Limb (tissue), 2 donors: ENCODE measurements at regions not wholly inside any gene's neighbourhood (a gene's known extent, or its start where the extent isn't known, plus 50 kb on each side); places are given as distances from the start of the nearest gene placed in this dataset.

ENCODE experiments used
- DNase-seq, 2 donors: peaks; one replicate each; pipeline ENCODE4 v3.0.0-alpha.2; 2016; ENCODE audit errors: extremely low spot score in 2 of 2

DNA sequence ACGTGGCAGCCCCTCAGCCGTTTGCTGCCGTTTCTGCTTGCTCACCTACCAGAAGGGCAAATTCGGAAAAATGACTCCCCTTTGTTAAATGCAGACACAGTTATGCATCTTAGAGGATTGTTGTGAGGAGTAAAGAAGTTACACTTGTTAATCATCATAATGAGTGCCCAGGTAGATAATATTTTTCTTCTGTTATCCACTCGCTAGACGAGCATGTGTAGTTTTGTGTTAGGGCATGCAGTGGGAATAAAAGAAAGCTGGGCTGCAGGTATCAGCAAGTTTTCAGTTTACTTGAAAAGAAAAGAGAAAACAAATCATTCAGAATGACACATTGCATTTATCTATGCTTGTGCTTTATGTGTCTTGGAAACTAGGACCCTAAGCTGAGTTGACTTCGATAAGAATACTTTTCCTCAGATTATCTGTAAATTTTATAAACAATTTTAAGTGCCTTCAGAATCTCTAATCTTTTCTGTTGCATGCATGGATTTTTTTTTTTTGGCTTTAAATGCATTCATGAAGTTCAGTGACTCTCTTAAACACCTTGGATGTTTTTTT, 365.3 kb downstream of the QKI start:
- no peak for DNase-seq

DNA sequence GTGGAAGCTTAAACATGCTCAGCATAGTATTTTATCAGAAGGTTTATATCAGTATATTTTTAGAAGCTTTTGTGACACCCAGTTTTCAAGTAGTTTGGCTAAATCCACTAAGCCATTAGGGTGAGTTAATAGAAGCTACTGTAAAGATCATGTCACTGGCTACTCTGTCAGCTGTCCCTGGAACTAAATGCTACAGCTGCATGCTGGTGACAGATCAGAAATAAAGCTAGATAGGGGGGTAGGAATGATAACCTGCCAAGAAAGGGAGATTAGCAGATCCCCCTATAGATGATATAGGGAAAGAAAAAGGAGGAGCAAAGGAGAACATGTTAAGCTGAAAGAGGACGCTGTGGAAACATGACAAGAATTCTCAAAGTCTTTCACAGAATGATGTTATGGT, 363.2 kb downstream of the QKI start:
- DNase-seq, result no peak

DNA sequence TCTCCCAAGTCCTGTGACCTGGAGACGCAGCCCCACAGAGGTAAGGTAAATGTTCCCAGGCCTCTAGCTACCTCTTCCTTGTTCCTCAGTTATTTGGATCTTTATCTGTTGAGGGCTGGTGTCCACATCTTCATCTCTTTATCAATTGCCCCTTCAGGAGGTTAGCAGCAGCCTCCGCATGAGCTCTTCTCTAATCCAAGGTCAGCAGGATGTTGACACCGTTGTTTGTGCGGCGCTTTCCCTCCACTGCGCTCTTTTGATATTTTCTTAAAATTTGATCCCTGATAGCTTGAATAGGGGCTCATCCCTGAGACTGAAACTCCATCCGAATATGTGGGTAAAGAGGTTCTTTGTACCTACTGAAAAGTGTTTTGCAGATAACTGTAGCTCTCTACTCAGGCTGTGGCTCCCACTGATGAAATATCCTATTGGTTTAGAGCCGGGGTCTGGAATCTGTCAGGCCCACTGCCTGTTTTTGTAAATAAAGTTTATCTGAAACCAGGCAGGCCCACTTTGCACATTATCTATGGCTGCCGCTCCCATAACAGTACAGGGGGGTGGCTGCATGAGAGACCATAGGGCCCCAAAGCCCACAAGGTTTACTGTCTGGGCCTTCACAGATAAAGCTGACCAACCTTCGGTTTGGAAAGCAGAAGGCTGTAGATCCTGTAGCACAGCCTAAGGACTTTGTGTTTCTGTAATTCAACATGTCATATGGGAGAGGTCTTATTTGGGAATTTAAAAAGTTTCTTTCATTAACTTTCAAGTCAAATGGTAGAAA, 362.6 kb downstream of the QKI start:
- no peak for DNase-seq

DNA sequence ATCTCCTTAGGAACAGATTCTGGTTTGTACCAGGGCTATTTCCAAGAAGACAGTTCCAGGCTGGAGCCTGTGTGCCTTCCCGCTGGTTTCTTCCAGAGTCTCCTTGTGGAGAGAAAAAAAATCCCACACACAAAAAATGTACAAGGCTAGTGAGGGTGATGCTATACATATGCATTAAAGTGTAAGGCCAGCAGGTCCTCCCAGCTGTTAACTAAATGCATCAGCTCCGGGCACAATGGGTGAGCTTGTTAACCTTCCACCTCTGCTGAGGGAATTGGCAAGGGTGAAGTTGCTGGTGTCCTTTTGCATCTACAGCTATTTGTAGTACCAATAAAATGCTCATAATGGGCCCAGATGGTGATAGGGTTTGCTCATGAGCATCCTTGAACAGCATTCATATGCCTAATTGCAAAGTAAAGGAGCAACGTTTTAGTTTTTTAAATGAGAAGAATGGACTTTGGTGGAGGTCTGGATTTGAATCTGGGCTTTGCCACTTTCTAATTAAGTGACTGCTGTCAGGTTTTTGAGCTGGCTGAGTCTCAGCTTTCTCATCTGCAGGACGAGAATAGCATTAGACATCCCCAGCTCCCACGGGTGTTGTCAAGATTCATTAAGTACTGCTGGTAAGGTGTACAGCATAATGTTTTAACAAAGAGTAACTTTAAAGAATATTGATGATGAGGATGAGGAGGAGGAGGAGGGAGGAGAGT, 361.8 kb downstream of the QKI start:
- no peak for DNase-seq

DNA sequence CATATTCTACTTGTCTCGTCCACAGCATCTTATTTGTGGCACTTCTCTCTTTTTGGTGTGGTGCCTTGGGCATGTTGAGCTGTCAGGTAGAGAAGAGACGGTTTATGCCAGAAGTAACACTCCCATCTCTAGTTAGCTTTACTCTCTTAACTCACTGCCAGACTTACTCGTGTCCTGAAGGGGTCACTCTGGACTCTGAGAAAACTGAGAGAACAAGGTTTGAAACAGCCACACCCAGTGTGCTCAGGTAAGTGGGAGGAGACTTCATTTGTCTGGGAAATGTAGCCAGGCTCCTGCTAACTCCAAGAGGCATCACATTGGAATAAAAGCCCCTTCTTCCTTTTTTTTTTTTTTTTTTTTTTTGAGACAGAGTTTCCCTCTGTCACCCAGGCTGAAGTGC, 360.8 kb downstream of the QKI start:
- no peak for DNase-seq

DNA sequence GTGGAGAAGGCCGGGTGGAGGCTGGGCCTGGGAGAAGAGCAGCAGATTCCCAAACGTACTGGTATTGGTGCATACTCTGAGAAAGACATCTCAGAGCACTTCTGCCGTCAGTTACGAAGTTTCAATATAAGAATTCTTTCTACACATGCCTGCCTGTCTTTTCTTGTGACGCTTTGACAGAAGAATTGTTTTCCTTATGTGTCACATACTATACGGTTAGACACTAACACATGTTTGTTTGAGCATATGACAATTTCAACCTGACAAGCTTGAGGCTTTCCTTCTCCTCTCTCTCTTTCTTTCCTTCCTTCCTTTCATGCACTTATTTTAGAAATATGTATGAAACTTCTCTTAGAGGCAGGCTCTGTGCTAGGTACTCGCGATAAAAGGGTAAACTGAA, 360.0 kb downstream of the QKI start:
- no peak for DNase-seq

DNA sequence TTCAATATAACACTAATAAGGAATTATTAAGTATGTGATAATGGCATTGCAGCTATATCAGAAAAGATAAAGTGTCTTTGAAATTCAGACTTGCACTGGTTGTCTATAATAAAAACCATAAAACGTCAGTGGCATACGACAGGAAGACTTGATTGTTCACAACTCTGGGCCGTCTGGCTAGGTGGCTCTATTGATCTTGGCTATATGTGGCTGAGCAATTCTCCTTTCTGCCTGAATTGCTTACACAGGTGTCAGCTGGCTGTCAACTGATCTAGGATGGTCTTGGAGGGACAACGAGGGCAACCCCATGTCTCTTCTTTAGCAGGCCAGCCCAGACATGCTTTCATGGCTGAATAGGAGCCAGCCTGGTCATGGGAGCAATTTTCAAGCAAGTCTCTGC, 359.1 kb downstream of the QKI start:
- DNase-seq, result no peak

DNA sequence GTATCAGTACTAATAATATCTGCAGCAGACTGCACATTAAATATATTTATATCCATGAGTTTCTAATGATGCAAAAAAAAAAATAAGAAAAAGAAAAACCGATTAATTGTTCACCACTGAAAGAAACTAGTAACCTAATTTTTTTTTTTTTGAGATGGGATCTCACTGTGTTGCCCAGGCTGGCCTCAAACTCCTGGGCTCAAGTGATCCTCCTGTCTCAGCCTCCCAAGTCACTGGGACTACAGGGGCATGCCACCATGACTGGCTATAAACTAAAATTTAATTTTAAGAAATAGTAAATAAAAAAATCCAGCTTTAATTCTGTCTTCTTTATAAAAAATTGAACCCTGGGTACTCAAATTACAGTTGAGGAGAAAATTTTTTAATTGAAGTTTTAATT, 358.2 kb downstream of the QKI start:
- no peak for DNase-seq

DNA sequence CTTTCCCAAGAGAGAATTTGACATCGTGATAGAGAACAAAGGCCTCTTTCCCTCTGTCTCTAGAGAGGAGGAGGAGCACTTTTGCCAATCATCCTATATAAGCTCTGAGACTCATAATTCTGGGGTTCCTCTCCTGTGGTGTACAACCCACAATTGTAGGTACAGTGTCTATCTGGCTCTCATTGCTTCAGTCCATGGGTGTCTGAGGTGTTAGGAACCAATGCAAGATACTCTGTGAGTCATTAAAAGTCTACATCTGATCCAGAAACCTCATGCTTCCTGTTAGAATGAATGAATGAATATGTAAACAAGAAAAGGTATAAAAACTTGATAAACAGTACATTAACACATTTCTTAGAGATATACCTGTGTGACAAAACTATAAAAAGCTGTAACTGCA, 356.7 kb downstream of the QKI start:
- DNase-seq, result no peak

DNA sequence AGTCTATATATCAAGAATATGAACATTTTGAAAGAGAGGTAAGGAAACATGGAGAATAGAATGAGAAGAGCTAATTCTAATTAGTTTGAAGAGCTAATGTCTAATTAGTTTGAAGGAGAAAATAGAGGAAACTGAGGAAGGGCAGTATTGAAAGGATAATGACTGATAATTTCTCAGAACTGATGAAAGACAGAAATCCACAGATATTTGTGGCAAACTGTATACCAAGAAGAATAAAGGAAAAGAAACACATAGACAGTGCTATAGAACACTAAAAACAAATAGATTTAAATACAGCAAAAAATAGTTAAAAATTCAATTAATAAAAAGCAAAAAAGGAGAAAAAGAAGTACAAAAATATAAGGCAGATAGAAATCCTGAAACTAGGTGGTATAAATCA, 354.4 kb downstream of the QKI start:
- no peak for DNase-seq

DNA sequence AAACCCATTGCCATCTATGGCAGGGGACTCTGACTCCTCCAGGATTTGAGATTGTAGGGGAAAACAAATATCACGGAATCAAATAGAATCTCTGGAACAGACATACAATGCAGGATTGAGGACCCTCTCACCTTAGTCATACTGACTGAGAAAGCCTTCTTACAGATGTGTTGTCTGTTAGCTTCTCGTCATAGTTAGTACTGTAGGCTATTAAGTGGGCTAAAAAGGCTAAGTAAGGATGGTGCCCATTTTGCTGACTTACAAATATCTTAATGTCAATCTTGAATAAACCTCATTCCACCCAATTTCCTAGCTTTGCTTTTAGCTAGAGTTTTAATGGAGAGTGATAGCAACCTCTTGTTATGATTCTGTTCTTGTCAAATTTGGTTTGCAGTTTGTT, 352.4 kb downstream of the QKI start:
- no peak for DNase-seq

DNA sequence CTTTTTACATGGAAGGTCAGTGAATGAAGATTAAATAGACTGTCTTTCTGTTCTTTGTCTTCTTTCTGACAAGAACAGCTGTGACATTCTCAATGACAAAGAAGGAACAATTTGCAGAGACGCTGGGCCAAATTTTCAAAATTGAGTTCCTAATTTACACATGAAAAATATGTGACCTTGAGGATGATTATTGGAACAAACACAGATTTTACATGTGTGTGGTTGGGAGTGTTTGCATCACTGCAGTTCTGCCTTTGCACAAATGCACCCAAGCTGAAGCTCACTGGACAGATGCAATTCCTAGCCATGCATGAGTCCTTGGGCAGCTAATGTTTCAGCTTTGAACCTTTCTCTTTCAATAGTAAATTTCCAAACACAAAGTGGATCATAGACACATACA, 350.8 kb downstream of the QKI start:
- no peak for DNase-seq

DNA sequence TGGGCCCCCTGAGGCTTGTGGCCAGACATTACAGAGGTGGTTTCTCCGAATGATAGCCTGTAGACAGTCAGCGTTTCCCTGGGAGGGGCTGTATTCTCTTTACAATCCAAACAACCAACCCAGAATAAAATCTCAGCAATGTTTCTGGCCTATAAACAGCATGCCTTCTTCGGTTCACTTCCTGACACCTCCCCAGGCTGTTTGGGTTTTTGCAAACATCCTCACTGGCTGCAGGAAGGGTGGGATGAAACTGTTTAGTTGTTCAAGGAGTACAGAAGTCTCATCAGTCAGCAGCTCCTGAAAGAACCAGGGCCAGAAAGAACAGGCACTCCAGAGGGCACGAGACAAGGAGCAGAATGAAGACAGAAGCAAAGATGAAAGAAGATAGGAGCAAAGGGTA, 350.0 kb downstream of the QKI start:
- DNase-seq, result no peak

DNA sequence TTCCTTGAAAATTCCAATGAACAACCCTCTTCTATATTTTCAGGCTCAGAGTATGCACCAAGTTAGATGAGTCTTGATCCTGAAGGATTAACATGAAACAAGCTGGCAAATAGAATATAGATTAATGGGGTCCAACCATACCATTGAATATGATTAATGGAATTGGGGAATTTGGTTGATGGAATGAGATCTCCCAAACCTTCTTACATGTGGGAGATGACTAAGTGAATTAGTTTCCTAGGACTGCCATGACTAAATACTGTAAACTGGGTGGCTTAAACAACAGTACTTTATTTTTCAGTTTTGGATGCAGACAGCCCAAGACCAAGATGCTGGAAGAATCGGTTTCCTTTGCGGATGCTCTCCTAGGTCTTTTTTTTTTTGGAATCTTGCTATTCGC, 347.0 kb downstream of the QKI start:
- DNase-seq, result no peak

DNA sequence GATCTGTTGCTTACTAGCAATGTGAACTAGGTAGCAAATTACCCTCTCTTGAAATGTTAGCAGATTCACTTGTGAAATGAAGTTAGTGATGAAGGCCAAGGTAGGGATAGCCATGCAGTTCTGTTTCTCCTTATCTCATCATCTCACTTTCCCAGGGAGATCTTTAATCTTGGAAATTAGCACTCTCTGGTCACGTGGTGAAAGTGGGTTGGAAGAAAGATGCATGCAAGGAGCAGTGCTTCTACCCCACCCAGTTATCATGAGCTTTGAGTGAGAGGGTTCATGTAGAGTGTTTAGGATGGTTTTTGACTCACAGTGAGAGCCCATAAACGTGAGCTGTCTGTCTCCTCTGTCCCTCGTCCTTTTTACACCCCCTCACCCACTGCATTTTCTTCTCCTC, 346.3 kb downstream of the QKI start:
- DNase-seq, result no peak

DNA sequence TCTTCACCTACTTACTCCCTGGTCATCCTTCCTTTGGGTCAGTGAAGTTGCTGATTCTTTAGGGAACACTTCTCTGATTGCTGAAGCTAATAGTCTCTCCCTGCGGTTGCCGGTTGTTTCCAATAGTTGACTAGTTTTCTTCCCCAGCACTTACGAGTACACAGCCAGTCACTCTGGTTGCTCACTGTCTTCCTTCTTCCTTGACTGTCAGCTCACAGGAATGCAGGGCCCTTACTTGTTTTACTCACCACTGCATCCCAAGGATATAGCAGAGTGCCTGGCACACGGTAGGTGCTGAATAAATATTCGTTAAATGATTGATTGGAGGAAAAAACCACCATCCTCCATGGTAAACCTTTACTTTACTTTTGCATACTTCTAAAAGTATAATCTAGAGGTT, 345.0 kb downstream of the QKI start:
- DNase-seq, result no peak

DNA sequence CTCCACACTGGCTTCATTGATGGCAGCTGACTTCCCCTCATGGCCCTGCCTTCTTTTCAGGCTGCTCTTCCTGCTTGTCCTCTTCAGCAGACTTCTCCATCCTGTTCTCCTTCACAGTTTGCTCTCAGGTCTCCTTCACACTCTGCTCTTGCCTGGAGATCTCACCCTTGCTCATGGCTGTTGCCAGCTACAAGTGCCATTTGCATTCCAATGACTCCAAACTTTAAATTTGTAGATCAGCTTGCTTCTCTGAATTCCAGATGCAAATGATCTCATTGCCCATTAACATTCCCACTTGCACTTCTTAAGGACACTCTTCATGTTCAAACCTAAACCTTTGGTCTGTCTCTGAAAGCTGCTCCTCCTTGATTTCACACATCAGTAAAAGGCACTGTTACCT, 343.0 kb downstream of the QKI start:
- no peak for DNase-seq

DNA sequence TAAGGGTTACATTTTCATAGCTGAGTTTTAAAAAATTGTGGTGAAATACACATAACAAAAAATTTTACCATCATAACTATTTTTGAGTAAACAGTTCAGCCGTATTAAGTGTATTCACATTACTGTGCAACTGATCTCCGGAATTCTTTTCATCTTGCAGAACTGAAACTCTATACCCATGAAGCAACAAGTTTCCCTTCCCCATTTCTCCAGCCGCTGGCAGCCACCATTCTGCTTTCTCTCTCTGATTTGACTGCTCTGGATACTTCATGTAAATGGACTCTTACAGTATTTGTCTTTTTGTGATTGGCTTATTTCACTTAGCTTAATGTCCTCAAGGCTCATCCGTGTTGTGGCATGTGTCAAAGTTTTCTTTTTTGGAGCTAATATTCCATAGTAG, 341.6 kb downstream of the QKI start:
- DNase-seq, result no peak

DNA sequence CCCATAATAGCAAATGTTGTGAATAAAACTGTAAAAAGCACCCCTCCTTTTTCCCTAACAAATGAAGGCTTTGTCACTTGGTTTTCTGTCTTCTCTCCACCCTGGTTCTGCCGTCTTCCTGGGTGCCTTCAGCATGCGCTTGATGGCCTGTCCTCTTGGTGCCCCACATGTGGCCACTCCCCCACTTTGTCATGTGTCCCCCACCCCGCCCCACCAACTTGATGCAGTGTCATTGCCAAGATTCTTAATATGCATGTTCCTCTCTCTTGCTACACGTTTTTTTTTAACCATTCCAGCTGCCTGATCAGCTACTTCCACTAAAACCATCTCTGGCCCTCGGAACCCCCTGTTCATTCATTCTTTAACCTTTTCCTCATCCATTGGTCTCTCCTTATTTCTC, 340.3 kb downstream of the QKI start:
- DNase-seq, result no peak

DNA sequence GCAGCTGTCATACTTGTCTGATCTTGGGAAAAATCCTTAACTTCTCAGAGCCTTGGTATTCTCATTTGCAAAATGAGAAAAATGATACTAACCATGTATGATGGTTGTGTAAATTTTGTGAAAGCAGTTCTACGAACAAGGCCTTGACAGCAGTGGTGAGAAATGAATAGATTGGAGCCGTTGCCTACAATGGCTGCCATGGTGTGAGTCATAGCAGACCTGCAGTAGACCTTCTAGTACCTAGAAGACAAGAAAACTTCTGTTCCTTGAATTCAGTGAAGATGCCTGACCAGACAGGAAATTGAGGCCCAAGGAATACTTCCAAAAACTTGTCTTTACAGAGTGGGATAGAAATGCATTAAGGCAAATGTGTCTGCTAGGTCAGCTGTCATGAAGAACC, 338.9 kb downstream of the QKI start:
- no peak for DNase-seq

DNA sequence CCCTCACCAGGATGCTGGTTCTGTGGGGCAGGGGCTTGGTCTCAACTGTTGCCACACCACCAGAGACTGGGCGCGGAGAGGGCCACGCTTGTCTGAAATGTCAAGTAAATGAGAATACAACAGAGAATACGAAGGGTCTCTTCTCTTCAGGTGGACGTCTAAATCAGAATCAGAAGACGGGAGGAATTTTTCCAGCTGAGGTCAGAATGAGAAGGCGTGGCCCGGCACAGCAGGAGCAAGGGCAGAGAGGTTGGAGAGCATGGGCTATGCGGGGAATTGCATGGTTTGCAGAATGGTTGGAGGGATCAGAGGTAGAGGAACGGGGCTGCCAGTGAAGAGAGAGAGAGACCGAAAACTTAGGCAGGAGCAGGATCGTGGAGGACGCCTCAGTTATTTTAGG, 337.9 kb downstream of the QKI start:
- no peak for DNase-seq

DNA sequence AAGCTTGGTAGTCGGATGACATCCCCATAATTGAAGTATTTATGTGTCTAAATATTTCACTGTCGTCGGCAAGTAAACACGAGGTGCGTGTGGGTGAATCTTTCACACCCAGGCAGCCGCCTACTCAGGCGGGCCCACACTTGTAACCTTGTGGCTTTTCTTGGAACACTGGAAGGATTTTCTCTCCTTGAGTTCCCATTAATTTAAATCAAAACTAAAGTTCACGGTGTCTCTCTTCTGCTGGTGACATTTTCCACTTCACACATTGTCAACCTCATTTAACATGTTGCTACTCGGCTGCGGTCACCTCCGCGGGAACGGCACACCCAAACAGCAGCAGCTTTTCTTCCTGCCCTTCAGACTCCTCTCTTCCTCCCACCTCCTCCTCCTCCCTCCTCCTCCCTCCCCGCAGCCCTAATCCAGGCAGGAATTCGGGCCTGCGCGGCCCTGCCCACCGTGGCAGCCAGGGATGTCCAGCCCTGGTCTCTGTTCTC, 336.6 kb downstream of the QKI start:
- DNase-seq, result no peak
